Fibroblast of lung (primary cell): ENCODE measurements at regions not wholly inside any gene's neighbourhood (a gene's known extent, or its start where the extent isn't known, plus 50 kb on each side); places are given as distances from the start of the nearest gene placed in this dataset.

Source experiments
- CTCF ChIP-seq, 2 donors: IDR thresholded peaks in 1 of 2; conservative IDR thresholded peaks in 1 of 2; 1 replicate in 1 of 2; 2 replicates in 1 of 2; pipeline ENCODE4 v1.5.1; 2011 to 2012; ENCODE audit warnings: low read length in 2 of 2, control low read depth in 1 of 2, inconsistent platforms in 1 of 2, low read depth in 1 of 2, mild to moderate bottlenecking in 1 of 2
- EZH2 ChIP-seq: IDR thresholded peaks from 2 replicates; pipeline ENCODE4 v1.5.1; 2012; ENCODE audit warnings: low read length, control low read depth, mild to moderate bottlenecking; ENCODE audit errors: missing control alignments

GRCh38 chr3:182294256-182294655, 499.0 kb upstream of the ATP11B start:
- TF ChIP-seq CTCF (conservative IDR thresholded peaks at IDR 0.05 in 1 of 2, IDR thresholded peaks at IDR 0.05 in 1 of 2; ENCODE audit: low read depth in 1 of 2, low read length in 2 of 2) (no peak), EZH2 (no peak)
